Immature natural killer cell (primary cell): ENCODE measurements at regions not wholly inside any gene's neighbourhood (a gene's known extent, or its start where the extent isn't known, plus 50 kb on each side); places are given as distances from the start of the nearest gene placed in this dataset.
"Not testable (repeated sequence)": the region's sequence is repeated elsewhere in the genome, so short reads cannot be mapped to it uniquely, and the experiment has no call there.

Experiments
- DNase-seq, 3 donors: peaks; one replicate each; pipeline ENCODE4 v3.0.0; 2022; ENCODE audit warnings: mixed read lengths in 1 of 3
- H3K27ac Mint-ChIP-seq, 6 donors: one replicate each; pipeline ENCODE4 v1.8.0; 2020; ENCODE audit warnings: mixed read lengths in 6 of 6, mild to moderate bottlenecking in 5 of 6, inconsistent platforms in 4 of 6, moderate library complexity in 3 of 6
- H3K27me3 Mint-ChIP-seq, 3 donors: one replicate each; pipeline ENCODE4 v1.8.0; 2020 to 2021; ENCODE audit warnings: low read depth in 3 of 3, mild to moderate bottlenecking in 3 of 3, mixed read lengths in 3 of 3, moderate library complexity in 3 of 3, inconsistent platforms in 1 of 3
- H3K36me3 Mint-ChIP-seq, 3 donors: one replicate each; pipeline ENCODE4 v1.8.0; 2020; ENCODE audit warnings: mixed read lengths in 3 of 3, inconsistent platforms in 2 of 3, mild to moderate bottlenecking in 2 of 3
- H3K4me1 Mint-ChIP-seq, 2 donors: one replicate each; pipeline ENCODE4 v1.8.0; 2020; ENCODE audit warnings: inconsistent platforms in 2 of 2, mild to moderate bottlenecking in 2 of 2, mixed read lengths in 2 of 2, moderate library complexity in 1 of 2
- H3K4me3 Mint-ChIP-seq, 5 donors: one replicate each; pipeline ENCODE4 v1.8.0; 2020; ENCODE audit warnings: mild to moderate bottlenecking in 5 of 5, mixed read lengths in 5 of 5, inconsistent platforms in 3 of 5, moderate library complexity in 3 of 5
- H3K9me3 Mint-ChIP-seq, 6 donors: one replicate each; pipeline ENCODE4 v1.8.0; 2020; ENCODE audit warnings: mild to moderate bottlenecking in 6 of 6, mixed read lengths in 6 of 6, inconsistent platforms in 4 of 6, moderate library complexity in 3 of 6

DNA sequence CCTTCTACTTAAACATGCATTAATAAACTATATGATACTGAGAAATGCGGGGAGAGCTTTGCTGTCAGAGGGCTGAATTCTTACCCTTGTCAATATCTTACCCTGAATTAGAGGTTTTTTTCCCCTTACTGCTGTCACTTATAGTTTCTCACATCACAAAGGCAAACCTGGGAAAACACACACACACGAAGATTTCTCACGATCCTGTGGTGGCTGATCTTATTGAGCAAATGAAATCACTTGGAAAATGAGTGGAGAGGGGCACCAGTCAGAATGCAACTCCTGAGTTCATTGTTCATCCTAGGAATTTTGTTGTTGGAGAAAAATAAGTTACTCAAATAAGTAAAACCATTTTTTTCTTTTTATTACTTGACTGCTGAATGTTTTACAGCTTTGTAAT is 673.6 kb downstream of the EDEM1 start:
- H3K27ac Mint-ChIP-seq = no peak overlapping the region
- no peaks in the 10 kb centered on the region for H3K4me1 Mint-ChIP-seq
- peaks cover 0 to 12% (median 7%) of the 10 kb centered on the region in 6 donors for H3K9me3 Mint-ChIP-seq
- H3K36me3 Mint-ChIP-seq = no peaks in the 10 kb centered on the region
- H3K4me3 Mint-ChIP-seq = no peak overlapping the region
- no peak for DNase-seq
- H3K27me3 Mint-ChIP-seq = peaks cover 0 to 2% (median 1%) of the 10 kb centered on the region in 3 donors

DNA sequence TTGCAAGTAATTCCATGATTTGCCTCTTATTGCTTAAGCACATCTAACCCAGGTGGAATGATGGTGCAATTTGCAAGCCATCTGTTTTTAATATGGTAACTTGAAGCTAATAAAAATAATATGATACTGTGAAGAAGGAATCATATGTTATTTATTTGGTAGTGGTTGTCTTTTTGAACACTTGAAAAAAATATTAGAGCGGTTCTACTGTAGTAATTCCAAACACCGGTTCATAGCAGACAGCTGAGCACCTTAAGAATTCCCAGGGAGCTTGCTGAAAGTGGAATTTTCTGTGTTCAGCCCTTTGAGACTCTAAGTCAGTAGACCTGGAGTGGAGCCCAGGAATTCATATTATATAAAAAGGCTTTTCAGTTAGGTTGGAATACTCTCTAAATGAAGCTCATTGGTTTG is 687.4 kb downstream of the EDEM1 start:
- H3K4me3 Mint-ChIP-seq = no peak overlapping the region
- no peaks in the 10 kb centered on the region for H3K4me1 Mint-ChIP-seq
- peaks cover 2 to 26% (median 7%) of the 10 kb centered on the region in 6 donors for H3K9me3 Mint-ChIP-seq
- H3K36me3 Mint-ChIP-seq = no peaks in the 10 kb centered on the region
- H3K27me3 Mint-ChIP-seq = peaks cover 0 to 6% (median 4%) of the 10 kb centered on the region in 3 donors
- no peak overlapping the region for H3K27ac Mint-ChIP-seq
- DNase-seq = no peak

DNA sequence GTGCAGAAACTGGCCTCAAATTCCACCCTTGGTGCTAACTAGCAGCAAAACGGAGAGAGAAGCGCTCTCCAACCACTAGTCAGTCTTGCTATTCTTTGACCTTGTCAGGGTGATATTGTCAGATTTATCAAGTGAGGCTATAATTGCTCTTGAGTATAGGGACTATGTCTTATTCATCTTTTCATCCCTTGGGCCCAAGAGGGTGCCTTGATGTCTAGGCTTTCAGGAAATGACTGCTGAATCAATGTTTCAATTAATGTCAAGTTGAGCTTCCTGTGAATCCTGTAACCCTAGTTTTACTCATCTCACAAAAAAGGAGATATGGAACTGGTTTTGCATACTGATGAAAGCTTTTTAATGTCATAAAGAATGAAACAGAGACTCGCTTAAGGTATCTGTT is 701.3 kb downstream of the EDEM1 start:
- no peak overlapping the region for H3K27ac Mint-ChIP-seq
- DNase-seq = no peak
- no peaks in the 10 kb centered on the region for H3K4me1 Mint-ChIP-seq
- H3K36me3 Mint-ChIP-seq = peaks cover 0 to 4% (median 0%) of the 10 kb centered on the region in 3 donors
- H3K27me3 Mint-ChIP-seq = peaks cover 0 to 3% (median 0%) of the 10 kb centered on the region in 3 donors
- peaks cover 4 to 26% (median 5%) of the 10 kb centered on the region in 6 donors for H3K9me3 Mint-ChIP-seq
- no peak overlapping the region for H3K4me3 Mint-ChIP-seq

DNA sequence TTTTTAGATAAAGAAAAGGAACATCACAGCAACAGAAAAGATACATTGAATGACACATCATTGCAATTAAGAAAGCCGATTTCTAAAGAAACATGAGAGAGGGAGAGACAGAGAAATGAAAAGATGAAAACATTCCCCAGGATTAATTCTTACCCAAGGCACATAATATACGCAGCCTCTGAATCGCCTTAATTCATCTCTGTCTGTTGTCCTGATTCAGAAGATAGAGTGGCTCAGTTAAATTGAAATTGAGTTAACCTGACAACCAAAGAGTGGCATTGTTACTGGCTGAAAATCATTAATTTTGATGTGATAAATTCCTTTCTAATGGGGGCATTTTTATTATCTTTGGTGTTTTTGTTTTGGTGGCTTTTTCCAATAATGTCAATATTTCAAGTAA is 701.9 kb downstream of the EDEM1 start:
- peaks cover 0 to 3% (median 0%) of the 10 kb centered on the region in 3 donors for H3K27me3 Mint-ChIP-seq
- no peaks in the 10 kb centered on the region for H3K4me1 Mint-ChIP-seq
- peaks cover 0 to 5% (median 0%) of the 10 kb centered on the region in 3 donors for H3K36me3 Mint-ChIP-seq
- no peak for DNase-seq
- H3K4me3 Mint-ChIP-seq = no peak overlapping the region
- H3K9me3 Mint-ChIP-seq = peaks cover 4 to 29% (median 4%) of the 10 kb centered on the region in 6 donors
- no peak overlapping the region for H3K27ac Mint-ChIP-seq

DNA sequence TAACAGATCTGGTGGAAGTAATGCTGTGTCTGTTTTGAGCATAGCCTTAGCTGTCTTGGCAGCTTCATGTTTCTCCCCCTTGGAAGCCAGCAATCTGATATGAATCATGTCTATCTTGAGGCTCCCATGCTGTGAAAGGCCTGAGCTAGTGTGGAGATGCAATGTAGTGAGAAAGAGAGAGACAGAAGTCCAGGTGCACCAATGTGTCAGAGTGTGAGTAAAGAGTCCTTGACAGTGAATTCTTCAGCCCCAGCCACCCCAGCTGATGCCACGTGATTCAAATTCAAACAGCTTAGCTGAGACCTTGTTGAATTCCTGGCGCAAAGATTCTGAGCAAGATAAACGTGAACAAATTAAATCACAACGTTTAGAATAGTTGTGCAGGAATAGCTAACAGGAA is 704.2 kb downstream of the EDEM1 start:
- no peaks in the 10 kb centered on the region for H3K4me1 Mint-ChIP-seq
- no peak for DNase-seq
- no peak overlapping the region for H3K4me3 Mint-ChIP-seq
- H3K27ac Mint-ChIP-seq = no peak overlapping the region
- H3K36me3 Mint-ChIP-seq = peaks cover 0 to 8% (median 0%) of the 10 kb centered on the region in 3 donors
- H3K9me3 Mint-ChIP-seq = peaks cover 4 to 39% (median 11%) of the 10 kb centered on the region in 6 donors
- H3K27me3 Mint-ChIP-seq = peaks cover 0 to 3% (median 2%) of the 10 kb centered on the region in 3 donors

DNA sequence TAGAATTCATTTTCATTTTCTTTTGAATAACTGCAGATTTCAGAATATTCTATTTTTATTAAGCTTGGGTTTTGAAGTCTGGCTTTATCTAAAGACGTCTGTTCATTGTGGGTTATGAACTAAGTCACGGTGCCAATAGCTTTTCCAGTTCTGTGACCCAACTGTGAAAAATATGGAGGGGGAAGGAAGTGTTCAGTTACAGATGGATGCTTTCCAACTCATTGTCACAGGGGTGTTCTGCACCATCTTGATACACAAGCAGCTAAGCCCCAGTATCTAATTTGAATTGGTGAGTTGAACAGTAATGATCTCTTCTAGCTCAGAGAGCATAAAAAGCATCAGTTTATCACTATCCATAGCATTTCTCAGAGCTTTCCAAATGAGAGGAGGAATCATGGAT is 710.6 kb downstream of the EDEM1 start:
- Mint-ChIP-seq H3K4me1 (no peaks in the 10 kb centered on the region), H3K9me3 (peaks cover 2 to 41% (median 9%) of the 10 kb centered on the region in 6 donors), H3K27me3 (peaks cover 0 to 2% (median 2%) of the 10 kb centered on the region in 3 donors), H3K27ac (no peak overlapping the region), H3K4me3 (no peak overlapping the region), H3K36me3 (peaks cover 0 to 4% (median 0%) of the 10 kb centered on the region in 3 donors)
- no peak for DNase-seq

DNA sequence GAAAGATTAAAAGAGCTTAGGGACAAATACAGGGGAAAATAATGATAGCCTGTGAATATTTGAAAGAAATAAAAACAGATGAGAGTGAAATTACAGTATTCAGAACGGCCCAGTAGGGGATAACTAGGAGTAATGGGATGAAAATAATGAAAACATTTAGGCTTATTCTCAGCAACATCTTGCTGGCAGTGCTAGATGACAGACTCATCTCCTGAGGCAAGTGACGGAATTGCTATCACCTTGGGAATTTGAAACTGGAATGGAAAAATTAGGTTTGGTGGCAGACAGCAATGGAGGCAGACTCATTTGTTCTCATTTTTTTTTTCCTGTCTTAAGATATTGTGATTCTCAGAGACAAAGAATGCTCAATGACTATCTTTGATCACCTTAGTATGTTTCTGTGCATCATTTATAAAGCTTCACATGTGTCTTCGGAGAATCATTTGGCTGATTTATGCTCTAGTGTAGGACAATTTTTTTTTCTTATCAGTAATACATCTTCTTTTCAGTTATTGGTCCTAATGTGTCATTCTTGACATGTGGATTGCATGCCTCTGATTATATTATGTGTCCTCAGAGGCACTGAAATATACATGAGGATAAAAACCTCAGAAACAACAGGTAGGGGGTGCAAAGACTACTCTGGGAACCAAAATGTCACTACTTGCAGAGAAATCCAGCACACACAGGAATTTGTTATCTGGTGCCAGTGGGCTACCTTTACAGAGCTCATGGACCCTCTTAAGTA is 711.7 kb downstream of the EDEM1 start:
- DNase-seq = no peak
- Mint-ChIP-seq H3K36me3 (peaks cover 0 to 4% (median 0%) of the 10 kb centered on the region in 3 donors), H3K4me3 (no peak overlapping the region), H3K27me3 (peaks cover 0 to 2% (median 2%) of the 10 kb centered on the region in 3 donors), H3K4me1 (no peaks in the 10 kb centered on the region), H3K27ac (no peak overlapping the region), H3K9me3 (peaks cover 4 to 44% (median 9%) of the 10 kb centered on the region in 6 donors)

DNA sequence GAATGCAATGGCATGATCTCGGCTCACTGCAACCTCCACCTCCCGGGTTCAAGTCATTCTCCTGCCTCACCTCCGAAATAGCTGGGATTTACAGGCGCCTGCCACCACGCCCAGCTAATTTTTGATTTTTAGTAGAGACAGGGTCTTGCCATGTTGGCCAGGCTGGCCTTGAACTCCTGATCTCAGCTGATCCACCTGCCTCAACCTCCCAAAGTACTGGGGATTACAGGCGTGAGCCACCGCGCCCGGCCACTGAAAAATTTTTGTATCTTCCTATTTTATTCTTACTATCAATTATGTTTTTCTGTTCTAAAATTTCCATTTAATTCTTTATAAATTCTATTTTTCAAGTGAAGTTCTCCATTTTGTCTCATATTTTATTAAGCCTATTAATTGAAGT is 730.4 kb downstream of the EDEM1 start:
- Mint-ChIP-seq H3K36me3 (no peaks in the 10 kb centered on the region), H3K4me1 (no peaks in the 10 kb centered on the region), H3K9me3 (peaks cover 7 to 29% (median 12%) of the 10 kb centered on the region in 6 donors), H3K27me3 (peaks cover 0 to 1% (median 0%) of the 10 kb centered on the region in 3 donors), H3K4me3 (no peak overlapping the region), H3K27ac (no peak overlapping the region)
- DNase-seq = no peak

DNA sequence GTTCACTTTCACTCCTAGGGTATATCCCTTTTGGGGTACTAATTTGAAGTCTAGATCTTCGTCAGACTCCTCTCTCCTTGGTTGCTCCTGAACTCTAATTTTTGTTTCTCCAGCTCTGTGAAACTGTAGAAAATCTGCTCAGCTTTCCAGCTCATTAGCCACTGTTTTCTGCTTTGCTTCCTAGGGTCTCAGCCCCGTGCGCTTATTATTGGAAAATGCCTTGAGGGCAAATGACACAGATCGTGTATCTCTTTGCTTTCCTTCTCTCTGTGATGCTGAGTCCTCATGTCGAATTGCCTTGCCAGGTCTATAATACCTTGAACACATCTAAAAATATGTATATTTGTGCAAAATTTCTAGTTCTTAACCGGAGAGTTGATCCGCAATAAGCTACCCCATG is 731.1 kb downstream of the EDEM1 start:
- Mint-ChIP-seq H3K36me3 (no peaks in the 10 kb centered on the region), H3K4me1 (no peaks in the 10 kb centered on the region), H3K27ac (no peak overlapping the region), H3K4me3 (no peak overlapping the region), H3K9me3 (peaks cover 7 to 34% (median 15%) of the 10 kb centered on the region in 6 donors), H3K27me3 (peaks cover 0 to 3% (median 0%) of the 10 kb centered on the region in 3 donors)
- DNase-seq = no peak

DNA sequence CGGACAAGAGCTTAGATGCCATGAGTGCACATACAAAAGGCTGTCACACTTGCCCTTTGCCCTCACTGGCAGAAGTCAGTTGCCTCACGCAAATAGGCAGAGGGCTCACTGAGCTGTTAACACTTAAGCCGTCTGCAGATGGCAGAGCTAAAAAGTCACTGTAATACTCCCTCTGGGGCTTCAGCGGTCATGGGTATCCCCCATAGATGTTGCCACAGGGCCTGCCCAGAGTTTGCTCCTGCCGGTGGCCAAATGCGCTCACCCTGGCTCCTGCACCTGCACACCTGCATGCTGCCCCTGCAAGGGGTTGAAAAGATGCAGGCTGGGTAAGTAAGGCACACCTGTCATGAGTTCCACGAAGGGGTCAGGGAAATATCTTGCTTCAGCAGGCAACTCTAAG is 741.5 kb downstream of the EDEM1 start:
- no peaks in the 10 kb centered on the region for H3K36me3 Mint-ChIP-seq
- peaks cover 0 to 6% (median under 1%) of the 10 kb centered on the region in 6 donors for H3K9me3 Mint-ChIP-seq
- H3K27ac Mint-ChIP-seq = no peak overlapping the region
- no peak for DNase-seq
- H3K4me3 Mint-ChIP-seq = no peak overlapping the region
- H3K27me3 Mint-ChIP-seq = no peaks in the 10 kb centered on the region
- no peaks in the 10 kb centered on the region for H3K4me1 Mint-ChIP-seq

DNA sequence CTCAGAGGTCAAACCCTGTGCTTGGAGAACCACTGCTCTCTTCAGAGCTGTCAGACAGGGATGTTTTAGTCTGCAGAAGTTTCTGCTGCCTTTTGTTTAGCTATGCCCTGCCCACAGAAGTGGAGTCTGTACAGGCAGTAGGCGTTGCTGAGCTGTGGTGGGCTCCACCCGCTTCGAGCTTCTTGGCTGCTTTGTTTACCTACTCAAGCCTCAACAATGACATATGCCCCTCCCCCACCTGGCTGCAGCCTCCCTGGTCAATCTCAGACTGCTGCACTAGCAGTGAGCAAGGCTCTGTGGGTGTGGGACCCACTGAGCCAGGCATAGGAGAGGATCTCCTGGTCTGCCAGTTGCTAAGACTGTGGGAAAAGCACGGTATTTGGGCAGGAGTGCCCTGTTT is 756.6 kb downstream of the EDEM1 start:
- H3K27ac Mint-ChIP-seq, H3K4me3 Mint-ChIP-seq, H3K4me1 Mint-ChIP-seq, H3K36me3 Mint-ChIP-seq, H3K27me3 Mint-ChIP-seq, DNase-seq: not testable (repeated sequence)
- H3K9me3 Mint-ChIP-seq = peaks cover 4 to 26% (median 8%) of the 10 kb centered on the region in 6 donors

DNA sequence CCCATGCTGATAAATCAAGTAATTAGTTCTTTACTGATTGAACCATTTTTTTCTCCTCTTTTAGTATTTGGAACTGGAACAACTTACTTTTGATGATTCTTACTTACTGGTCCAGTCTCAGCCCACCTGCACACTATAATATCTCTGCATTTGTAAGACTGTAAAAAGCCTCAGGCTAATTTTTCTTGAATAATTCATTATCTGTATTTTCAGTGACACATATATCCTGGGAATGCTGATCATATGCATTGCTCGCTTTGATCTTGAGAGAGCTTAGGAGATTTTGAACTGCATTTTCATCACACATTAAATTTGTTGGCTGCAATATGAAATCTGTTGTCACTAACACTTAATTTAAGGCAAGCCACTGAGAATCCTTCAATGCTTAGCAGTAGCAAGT is 760.6 kb downstream of the EDEM1 start:
- Mint-ChIP-seq H3K4me3 (no peak overlapping the region), H3K36me3 (peaks cover 0 to 2% (median under 1%) of the 10 kb centered on the region in 3 donors), H3K9me3 (peaks cover 2 to 19% (median 4%) of the 10 kb centered on the region in 6 donors), H3K27ac (no peak overlapping the region), H3K27me3 (peaks cover 0 to 3% (median 3%) of the 10 kb centered on the region in 3 donors), H3K4me1 (no peaks in the 10 kb centered on the region)
- DNase-seq = no peak

DNA sequence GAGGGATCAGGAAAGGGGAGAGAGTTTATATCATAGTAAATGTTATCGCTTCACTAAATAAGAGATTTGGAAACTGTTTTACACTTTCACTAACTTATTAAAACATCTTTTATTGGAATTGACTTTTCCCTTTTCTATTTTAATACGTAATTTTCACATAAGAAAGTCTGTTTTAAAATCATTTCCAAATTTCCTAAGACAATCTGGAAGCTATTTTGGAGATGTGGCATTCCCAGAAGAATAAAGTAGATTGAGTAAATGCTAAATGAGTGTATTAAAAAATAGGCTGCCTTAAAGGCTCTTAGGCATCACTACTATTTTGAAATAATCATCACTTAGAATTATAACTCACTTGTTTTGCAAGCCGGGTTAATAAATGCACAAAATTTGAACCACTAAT is 763.5 kb downstream of the EDEM1 start:
- H3K27me3 Mint-ChIP-seq = peaks cover 0 to 5% (median 0%) of the 10 kb centered on the region in 3 donors
- H3K4me1 Mint-ChIP-seq = no peaks in the 10 kb centered on the region
- no peak overlapping the region for H3K27ac Mint-ChIP-seq
- H3K4me3 Mint-ChIP-seq = no peak overlapping the region
- no peak for DNase-seq
- H3K9me3 Mint-ChIP-seq = peaks cover 0 to 16% (median 6%) of the 10 kb centered on the region in 6 donors
- no peaks in the 10 kb centered on the region for H3K36me3 Mint-ChIP-seq

DNA sequence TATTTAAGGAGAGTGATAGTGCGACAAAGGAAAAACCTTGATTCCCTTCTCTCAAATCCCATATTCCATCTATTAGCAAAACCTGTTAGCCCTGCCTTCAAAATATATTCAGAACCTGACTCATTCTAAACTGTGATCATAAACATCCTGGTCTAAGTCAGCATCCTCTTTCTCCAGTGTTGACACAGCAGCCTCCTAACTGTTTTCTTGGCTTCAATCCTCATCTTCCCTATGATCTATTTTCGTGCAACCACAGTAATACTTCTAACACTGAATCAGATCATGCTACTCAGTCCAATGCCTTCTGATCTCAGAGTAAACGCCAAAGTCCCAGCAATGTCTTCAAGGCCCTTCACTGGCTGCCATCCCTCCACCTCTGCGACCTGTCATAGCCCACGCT is 785.1 kb downstream of the EDEM1 start:
- H3K9me3 Mint-ChIP-seq = peaks cover 4 to 35% (median 17%) of the 10 kb centered on the region in 6 donors
- no peak overlapping the region for H3K27ac Mint-ChIP-seq
- H3K4me1 Mint-ChIP-seq = no peaks in the 10 kb centered on the region
- H3K27me3 Mint-ChIP-seq = no peaks in the 10 kb centered on the region
- H3K4me3 Mint-ChIP-seq = no peak overlapping the region
- no peak for DNase-seq
- no peaks in the 10 kb centered on the region for H3K36me3 Mint-ChIP-seq
